ENCODE measurements at regions not wholly inside any gene's neighbourhood (a gene's known extent, or its start where the extent isn't known, plus 50 kb on each side); places are given as distances from the start of the nearest gene placed in this dataset.
A peak's percentile ranks its signal among the peaks of the same experiment; 100 is the strongest.
"Not testable (repeated sequence)": the region's sequence is repeated elsewhere in the genome, so short reads cannot be mapped to it uniquely, and the experiment has no call there.

GRCh38 chr3:125907279-125907678, 61.7 kb upstream of the ROPN1B start:
- intact Hi-C loops (cut with DNase I); ATAC-seq; H3K4me1 ChIP-seq; H3K9me3 ChIP-seq; H3K27ac ChIP-seq; DNase-seq; H3K36me3 ChIP-seq (ENCODE audit: insufficient read depth in 1 of 2, low read depth in 1 of 2); H3K4me3 ChIP-seq; H3K27me3 ChIP-seq (ENCODE audit: insufficient read depth in 3 of 3, low read length in 2 of 3): not testable (repeated sequence)
- 17 to 46% (median 30%) methylated on average over 5 of the region's 5 CpGs for WGBS, 3 donors

- ATAC-seq; H3K27ac ChIP-seq; DNase-seq; H3K36me3 ChIP-seq (ENCODE audit: insufficient read depth in 1 of 2, low read depth in 1 of 2); H3K27me3 ChIP-seq (ENCODE audit: insufficient read depth in 3 of 3, low read length in 2 of 3); H3K9me3 ChIP-seq; intact Hi-C loops (cut with DNase I); H3K4me1 ChIP-seq; H3K4me3 ChIP-seq: not testable (repeated sequence)
- 90 to 95% (median 91%) methylated on average over 6 of the region's 6 CpGs for WGBS, 3 donors
Observed at GRCh38 chr3:125910851-125911250, 58.1 kb upstream of the ROPN1B start.

GRCh38 chr3:125914608-125915436, 54.2 kb upstream of the ROPN1B start:
- H3K9me3 ChIP-seq; ATAC-seq; H3K4me1 ChIP-seq; DNase-seq; H3K36me3 ChIP-seq (ENCODE audit: insufficient read depth in 1 of 2, low read depth in 1 of 2); H3K27me3 ChIP-seq (ENCODE audit: insufficient read depth in 3 of 3, low read length in 2 of 3); intact Hi-C loops (cut with DNase I): not testable (repeated sequence)
- 18 to 24% (median 21%) methylated on average over 14 of the region's 14 CpGs for WGBS, 3 donors
- Histone ChIP-seq H3K4me3 (peak overlapping the region; percentile 82), H3K27ac (peak overlapping the region; percentile 80)

GRCh38 chr3:125915437-125915787, 53.6 kb upstream of the ROPN1B start:
- Histone ChIP-seq H3K4me3 (peak overlapping the region; percentile 82), H3K27ac (peak overlapping the region; percentile 80)
- DNase-seq; ATAC-seq; H3K36me3 ChIP-seq (ENCODE audit: insufficient read depth in 1 of 2, low read depth in 1 of 2); H3K4me1 ChIP-seq; intact Hi-C loops (cut with DNase I); H3K27me3 ChIP-seq (ENCODE audit: insufficient read depth in 3 of 3, low read length in 2 of 3); H3K9me3 ChIP-seq: not testable (repeated sequence)
- WGBS, 3 donors, result 0 to 1% (median 0%) methylated on average over 11 to 30 of the region's 30 CpGs

- Histone ChIP-seq H3K27ac (peak overlapping the region; percentile 80), H3K4me3 (peak overlapping the region; percentile 82)
- H3K4me1 ChIP-seq; H3K27me3 ChIP-seq (ENCODE audit: insufficient read depth in 3 of 3, low read length in 2 of 3); H3K9me3 ChIP-seq; H3K36me3 ChIP-seq (ENCODE audit: insufficient read depth in 1 of 2, low read depth in 1 of 2); intact Hi-C loops (cut with DNase I): not testable (repeated sequence)
- WGBS, 3 donors, result 1% methylated on average over 35 to 40 of the region's 40 CpGs
- DNase-seq (peak; percentile 100), ATAC-seq (peak; percentile 87 to 91 (median 90))
Observed at GRCh38 chr3:125915792-125916375, 53.1 kb upstream of the ROPN1B start.

- H3K4me1 ChIP-seq, result peaks cover 9% of the 10 kb centered on the region
- no peaks in the 10 kb centered on the region for H3K27me3 ChIP-seq (ENCODE audit: insufficient read depth in 3 of 3, low read length in 2 of 3)
- WGBS, 3 donors, result 0 to 1% (median 1%) methylated on average over 50 to 58 of the region's 58 CpGs
- peak overlapping the region; percentile 80 for H3K27ac ChIP-seq
- DNase-seq (no peak), ATAC-seq (peak; percentile 98 to 100 (median 99))
- H3K9me3 ChIP-seq, result no peaks in the 10 kb centered on the region
- peak overlapping the region; percentile 87 for H3K4me3 ChIP-seq
- TF ChIP-seq CTCF (IDR thresholded peaks at IDR 0.05), result no peak
- no peaks in the 10 kb centered on the region for H3K36me3 ChIP-seq (ENCODE audit: insufficient read depth in 1 of 2, low read depth in 1 of 2)
- intact Hi-C loops (cut with DNase I), result no loop called here
Observed at GRCh38 chr3:125916376-125916978, 52.5 kb upstream of the ROPN1B start.

- H3K27me3 ChIP-seq (ENCODE audit: insufficient read depth in 3 of 3, low read length in 2 of 3); H3K9me3 ChIP-seq; intact Hi-C loops (cut with DNase I); H3K36me3 ChIP-seq (ENCODE audit: insufficient read depth in 1 of 2, low read depth in 1 of 2); ATAC-seq; H3K4me1 ChIP-seq; DNase-seq: not testable (repeated sequence)
- Histone ChIP-seq H3K27ac (peak overlapping the region; percentile 75), H3K4me3 (peak overlapping the region; percentile 87)
- WGBS, 3 donors, result 4 to 5% (median 4%) methylated on average over 12 of the region's 12 CpGs
Observed at GRCh38 chr3:125917020-125917549, 51.9 kb upstream of the ROPN1B start.

GRCh38 chr3:125918024-125918423, 51.0 kb upstream of the ROPN1B start:
- H3K4me3 ChIP-seq; H3K9me3 ChIP-seq; intact Hi-C loops (cut with DNase I); ATAC-seq; H3K4me1 ChIP-seq; H3K36me3 ChIP-seq (ENCODE audit: insufficient read depth in 1 of 2, low read depth in 1 of 2); DNase-seq; H3K27me3 ChIP-seq (ENCODE audit: insufficient read depth in 3 of 3, low read length in 2 of 3): not testable (repeated sequence)
- peak overlapping the region; percentile 23 for H3K27ac ChIP-seq
- WGBS, 3 donors, result 95 to 100% (median 96%) methylated on average over 1 of the region's 1 CpG

GRCh38 chr3:125918451-125918850, 50.5 kb upstream of the ROPN1B start:
- ATAC-seq; H3K4me1 ChIP-seq; DNase-seq; intact Hi-C loops (cut with DNase I); H3K27me3 ChIP-seq (ENCODE audit: insufficient read depth in 3 of 3, low read length in 2 of 3); H3K9me3 ChIP-seq; H3K36me3 ChIP-seq (ENCODE audit: insufficient read depth in 1 of 2, low read depth in 1 of 2); H3K4me3 ChIP-seq: not testable (repeated sequence)
- 18 to 27% (median 19%) methylated on average over 5 of the region's 5 CpGs for WGBS, 3 donors
- H3K27ac ChIP-seq, result peak overlapping the region; percentile 23

- 44 to 75% (median 68%) methylated on average over 2 of the region's 2 CpGs for WGBS, 3 donors
- DNase-seq, result not testable (repeated sequence)
Observed at GRCh38 chr3:125918866-125919265, 50.1 kb upstream of the ROPN1B start.

More at GRCh38 chr3:125918866-125919265, 50.1 kb upstream of the ROPN1B start:
- peak overlapping the region; percentile 23 for H3K27ac ChIP-seq
- H3K36me3 ChIP-seq (ENCODE audit: insufficient read depth in 1 of 2, low read depth in 1 of 2); intact Hi-C loops (cut with DNase I); H3K4me1 ChIP-seq; H3K27me3 ChIP-seq (ENCODE audit: insufficient read depth in 3 of 3, low read length in 2 of 3); H3K4me3 ChIP-seq; H3K9me3 ChIP-seq; ATAC-seq: not testable (repeated sequence)
